WTC11 (cell line): ENCODE measurements at regions not wholly inside any gene's neighbourhood (a gene's known extent, or its start where the extent isn't known, plus 50 kb on each side); places are given as distances from the start of the nearest gene placed in this dataset.

Source experiments
- CTCF ChIP-seq: fragments of 200-600 bp; IDR thresholded peaks from 2 replicates; pipeline ENCODE4 v1.8.0; 2022; ENCODE audit warnings: antibody characterized with exemption
- IRF2 ChIP-seq: sonication (generic); formaldehyde crosslinking; IDR thresholded peaks from 2 replicates; pipeline ENCODE4 v1.8.0; 2022; ENCODE audit warnings: low read depth, missing genetic modification reagents, borderline replicate concordance

- no peak for TF ChIP-seq IRF2 (CRISPR knock-in tag)
- no peak for TF ChIP-seq CTCF
Measured at GRCh38 chr2:12009323-12009905, 263.0 kb downstream of the LPIN1 start.
